Ishikawa (cell line): ENCODE measurements at regions not wholly inside any gene's neighbourhood (a gene's known extent, or its start where the extent isn't known, plus 50 kb on each side); places are given as distances from the start of the nearest gene placed in this dataset.

Experiments used
- RAD21 ChIP-seq: IDR thresholded peaks from 2 replicates; pipeline ENCODE4 v1.6.1; 2012; ENCODE audit warnings: low read depth
- USF1 ChIP-seq: IDR thresholded peaks from 2 replicates; pipeline ENCODE4 v1.6.1; 2012

GRCh38 chr13:84923831-84924230, 875.4 kb downstream of the SLITRK6 start:
- TF ChIP-seq USF1 (no peak), RAD21 (no peak)
